RWPE2 (cell line): ENCODE measurements at regions not wholly inside any gene's neighbourhood (a gene's known extent, or its start where the extent isn't known, plus 50 kb on each side); places are given as distances from the start of the nearest gene placed in this dataset.

Experiments
- ATAC-seq: fragments of 200-7000 bp; cut with Tn5 transposase; 3 replicates; pipeline ENCODE4 v1.9.1; 2021; ENCODE audit warnings: low read depth
- DNase-seq: peaks from one replicate; pipeline ENCODE4 v3.0.0-alpha.2; 2020; ENCODE audit warnings: low spot score
- H3K27ac ChIP-seq: fragments of 450-650 bp; 2 replicates; pipeline ENCODE4 v1.5.1; 2017; ENCODE audit warnings: mild to moderate bottlenecking; ENCODE audit not compliant: poor library complexity, severe bottlenecking
- H3K27me3 ChIP-seq: fragments of 250-450 bp; sonication (Bioruptor Pico); 2 replicates; pipeline ENCODE4 v1.5.1; 2021; ENCODE audit warnings: mild to moderate bottlenecking, moderate library complexity; ENCODE audit not compliant: insufficient read depth, poor library complexity, severe bottlenecking
- H3K36me3 ChIP-seq: fragments of 250-450 bp; sonication (Bioruptor Pico); 2 replicates; pipeline ENCODE4 v1.5.1; 2020; ENCODE audit warnings: low read depth, mild to moderate bottlenecking, moderate library complexity
- H3K4me1 ChIP-seq: fragments of 250-450 bp; sonication (Bioruptor Pico); 2 replicates; pipeline ENCODE4 v1.5.1; 2021; ENCODE audit warnings: mild to moderate bottlenecking, moderate library complexity; ENCODE audit not compliant: insufficient read depth, poor library complexity, severe bottlenecking
- H3K4me3 ChIP-seq: fragments of 250-450 bp; sonication (Bioruptor Pico); 2 replicates; pipeline ENCODE4 v1.5.1; 2021; ENCODE audit warnings: mild to moderate bottlenecking, moderate library complexity; ENCODE audit not compliant: severe bottlenecking
- H3K9me3 ChIP-seq: fragments of 250-450 bp; sonication (Bioruptor Pico); 2 replicates; pipeline ENCODE4 v1.5.1; 2021; ENCODE audit warnings: mild to moderate bottlenecking, moderate library complexity; ENCODE audit not compliant: severe bottlenecking
- TF ChIP-seq, protein P1 (sequence below): fragments of 450-650 bp; IDR thresholded peaks from one replicate; pipeline ENCODE4 v1.5.1; 2017; ENCODE audit warnings: mild to moderate bottlenecking, moderate library complexity; ENCODE audit not compliant: poor library complexity, severe bottlenecking

DNA sequence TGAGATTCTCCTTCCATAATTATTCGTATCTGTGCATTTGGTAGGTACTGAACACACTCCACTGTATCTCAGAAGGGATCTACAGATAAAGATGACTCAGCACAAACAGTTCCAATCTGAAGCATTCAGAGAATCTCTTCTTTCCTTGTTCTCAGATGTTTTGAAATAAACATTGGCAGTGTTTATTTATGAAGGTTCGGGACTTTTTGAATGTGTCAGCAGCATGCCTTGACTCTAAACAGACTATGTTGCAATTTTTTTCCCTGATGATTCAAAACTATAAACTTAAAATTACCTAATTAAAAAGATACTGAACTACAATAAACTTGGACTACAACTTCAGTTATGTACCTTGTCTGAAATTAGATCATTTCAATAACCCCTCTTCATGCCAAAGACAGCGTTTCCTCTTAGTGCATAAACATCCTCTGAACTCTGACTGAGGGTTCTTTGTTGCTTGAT lies 612.9 kb upstream of the TBL1XR1 start:
- peak overlapping the region; percentile 46 for H3K27ac ChIP-seq
- H3K9me3 ChIP-seq = no peaks in the 10 kb centered on the region
- ATAC-seq (peak; percentile 96), DNase-seq (no peak)
- peaks cover 11% of the 10 kb centered on the region for H3K4me1 ChIP-seq
- TF ChIP-seq, protein P1, sequence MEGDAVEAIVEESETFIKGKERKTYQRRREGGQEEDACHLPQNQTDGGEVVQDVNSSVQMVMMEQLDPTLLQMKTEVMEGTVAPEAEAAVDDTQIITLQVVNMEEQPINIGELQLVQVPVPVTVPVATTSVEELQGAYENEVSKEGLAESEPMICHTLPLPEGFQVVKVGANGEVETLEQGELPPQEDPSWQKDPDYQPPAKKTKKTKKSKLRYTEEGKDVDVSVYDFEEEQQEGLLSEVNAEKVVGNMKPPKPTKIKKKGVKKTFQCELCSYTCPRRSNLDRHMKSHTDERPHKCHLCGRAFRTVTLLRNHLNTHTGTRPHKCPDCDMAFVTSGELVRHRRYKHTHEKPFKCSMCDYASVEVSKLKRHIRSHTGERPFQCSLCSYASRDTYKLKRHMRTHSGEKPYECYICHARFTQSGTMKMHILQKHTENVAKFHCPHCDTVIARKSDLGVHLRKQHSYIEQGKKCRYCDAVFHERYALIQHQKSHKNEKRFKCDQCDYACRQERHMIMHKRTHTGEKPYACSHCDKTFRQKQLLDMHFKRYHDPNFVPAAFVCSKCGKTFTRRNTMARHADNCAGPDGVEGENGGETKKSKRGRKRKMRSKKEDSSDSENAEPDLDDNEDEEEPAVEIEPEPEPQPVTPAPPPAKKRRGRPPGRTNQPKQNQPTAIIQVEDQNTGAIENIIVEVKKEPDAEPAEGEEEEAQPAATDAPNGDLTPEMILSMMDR = no peak
- no peaks in the 10 kb centered on the region for H3K27me3 ChIP-seq
- no peaks in the 10 kb centered on the region for H3K36me3 ChIP-seq
- no peak overlapping the region for H3K4me3 ChIP-seq

DNA sequence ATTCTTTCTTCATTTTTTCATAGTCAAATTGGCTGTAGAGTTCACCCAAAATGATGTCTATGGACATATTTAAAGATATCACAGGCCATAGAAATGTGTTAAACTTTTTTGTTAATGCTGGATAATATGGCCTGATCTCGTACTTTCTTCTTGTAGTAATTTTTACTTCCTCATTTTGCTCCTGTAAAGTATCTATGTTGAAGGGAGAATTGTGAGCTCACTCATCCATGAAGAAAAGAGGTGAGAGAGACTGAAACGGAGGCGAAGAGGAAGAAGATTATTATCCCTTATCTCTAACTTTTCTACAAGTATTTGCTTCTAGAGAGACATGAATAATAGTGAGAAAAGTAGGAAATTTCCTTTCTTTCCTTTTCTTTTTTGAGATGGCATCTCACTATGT lies 613.8 kb upstream of the TBL1XR1 start:
- no peak for DNase-seq
- no peak for ATAC-seq
- H3K4me1 ChIP-seq = peaks cover 14% of the 10 kb centered on the region

DNA sequence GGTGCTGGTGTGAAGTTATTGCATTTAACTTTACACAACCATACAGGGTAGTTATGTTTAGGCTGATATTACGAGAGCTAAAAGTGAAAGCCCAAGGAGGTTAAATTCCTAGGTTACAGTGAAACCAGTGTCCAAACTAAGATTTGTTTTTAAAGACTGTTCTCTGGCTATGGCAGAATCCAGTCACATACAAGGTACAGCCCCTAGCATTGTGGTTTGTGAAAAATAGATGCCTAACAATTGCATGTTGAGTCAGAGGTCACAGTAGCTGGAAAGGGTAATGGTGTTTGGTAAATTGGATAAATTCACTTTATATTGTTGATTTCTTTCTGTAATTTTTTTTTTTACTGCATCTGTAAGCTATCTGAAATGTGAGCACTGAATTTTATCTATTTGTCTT lies 614.6 kb upstream of the TBL1XR1 start:
- Histone ChIP-seq H3K4me1 (peaks cover 21% of the 10 kb centered on the region), H3K9me3 (no peaks in the 10 kb centered on the region), H3K36me3 (no peaks in the 10 kb centered on the region), H3K27me3 (no peaks in the 10 kb centered on the region), H3K4me3 (no peak overlapping the region), H3K27ac (no peak overlapping the region)
- DNase-seq = no peak
- TF ChIP-seq, protein P1 = no peak
- no peak for ATAC-seq

More for the DNA sequence above, 613.8 kb upstream of the TBL1XR1 start:
- H3K9me3 ChIP-seq = no peaks in the 10 kb centered on the region
- TF ChIP-seq, protein P1 = no peak
- H3K27me3 ChIP-seq = no peaks in the 10 kb centered on the region
- H3K36me3 ChIP-seq = no peaks in the 10 kb centered on the region
- H3K4me3 ChIP-seq = no peak overlapping the region
- H3K27ac ChIP-seq = peak overlapping the region; percentile 46

DNA sequence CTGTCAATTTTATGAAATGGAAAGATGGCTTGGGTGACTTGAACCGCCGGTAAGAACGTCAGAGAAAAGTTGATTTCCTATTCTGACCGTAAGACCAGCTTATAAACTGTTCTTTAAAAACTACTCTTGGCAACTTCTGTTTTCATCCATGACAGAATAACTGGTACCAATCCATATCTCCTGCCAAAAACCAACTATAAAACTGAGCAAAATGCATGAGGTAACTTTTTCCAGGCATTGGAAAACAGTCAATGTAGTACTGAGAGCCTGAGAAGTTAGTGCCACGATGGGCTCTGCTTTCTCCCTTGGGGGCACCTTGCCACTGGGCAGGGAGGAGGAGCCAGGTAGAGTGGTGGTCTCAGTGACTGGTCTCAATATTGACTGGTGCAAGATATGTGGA lies 615.2 kb upstream of the TBL1XR1 start:
- no peaks in the 10 kb centered on the region for H3K9me3 ChIP-seq
- DNase-seq (no peak), ATAC-seq (no peak)
- TF ChIP-seq, protein P1 = no peak
- H3K36me3 ChIP-seq = no peaks in the 10 kb centered on the region
- no peak overlapping the region for H3K27ac ChIP-seq
- H3K27me3 ChIP-seq = no peaks in the 10 kb centered on the region
- peaks cover 28% of the 10 kb centered on the region for H3K4me1 ChIP-seq
- H3K4me3 ChIP-seq = no peak overlapping the region

DNA sequence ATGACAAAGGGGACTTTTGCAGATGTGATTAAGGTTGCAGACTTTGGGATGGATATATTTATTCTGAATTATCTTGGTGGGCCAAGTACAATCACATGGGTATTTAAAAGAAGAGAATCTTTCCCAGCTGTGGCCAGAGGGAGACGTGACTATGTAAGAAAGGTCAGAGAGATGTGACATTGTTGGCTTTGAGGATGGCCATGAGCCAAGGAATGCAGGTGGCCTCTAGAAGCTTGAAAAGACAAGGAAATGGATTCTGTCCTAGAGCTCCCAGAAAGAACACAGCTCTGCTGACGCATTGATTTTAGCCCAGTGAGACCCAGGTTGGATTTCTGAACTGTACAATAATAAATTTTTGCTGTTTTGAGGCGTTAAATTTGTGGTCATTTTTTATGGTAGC lies 616.0 kb upstream of the TBL1XR1 start:
- Histone ChIP-seq H3K36me3 (no peaks in the 10 kb centered on the region), H3K9me3 (no peaks in the 10 kb centered on the region), H3K4me1 (peaks cover 30% of the 10 kb centered on the region), H3K27ac (no peak overlapping the region), H3K4me3 (no peak overlapping the region), H3K27me3 (no peaks in the 10 kb centered on the region)
- TF ChIP-seq, protein P1 = no peak
- ATAC-seq (no peak), DNase-seq (no peak)
